Endothelial cell of umbilical vein (primary cell): ENCODE measurements at regions not wholly inside any gene's neighbourhood (a gene's known extent, or its start where the extent isn't known, plus 50 kb on each side); places are given as distances from the start of the nearest gene placed in this dataset.

Source experiments
- BruUV-seq: library from RNA; stranded (reverse); fragments of 400-500 nt; replicated peaks from 2 replicates; lab custom pipeline; 2021; lab: Mats Ljungman, UMichigan
- CTCF ChIA-PET: fragments of 300-600, 350-600 bp; sonication (Branson Sonifier 250); formaldehyde crosslinking; loops from one replicate; lab custom pipeline; 2021; ENCODE audit warnings: antibody characterized with exemption, inconsistent platforms; lab: Charles Lee
- POLR2A ChIA-PET: fragments of 300-600, 350-600 bp; sonication (Branson Sonifier 250); formaldehyde crosslinking; loops from one replicate; lab custom pipeline; 2021; ENCODE audit warnings: antibody characterized with exemption, inconsistent platforms; lab: Charles Lee
- DNase-seq: peaks from one replicate; pipeline ENCODE4 v3.0.0-alpha.2; 2011; ENCODE audit warnings: low read depth, low spot score
- FAIRE-seq: peaks from 2 replicates; lab custom pipeline; 2011; peaks lifted over from hg19 to GRCh38; lab: Jason Lieb, UNC
- H2AFZ ChIP-seq: 2 replicates; pipeline ENCODE4 v1.6.0; 2012; ENCODE audit warnings: low read depth, low read length, control low read depth, inconsistent platforms
- H3K27ac ChIP-seq: 2 replicates; pipeline ENCODE4 v1.5.1; 2011; ENCODE audit warnings: low read depth, mild to moderate bottlenecking, control low read depth, low read length, moderate library complexity; ENCODE audit not compliant: insufficient read depth
- H3K27me3 ChIP-seq, 2 experiments: 2 replicates each; pipeline versions ENCODE4 v1.6.0 to v1.6.1; 2011; ENCODE audit warnings: low read length in 2 of 2, mixed read lengths in 1 of 2; ENCODE audit not compliant: control insufficient read depth in 2 of 2, insufficient read depth in 2 of 2
- H3K36me3 ChIP-seq, 2 experiments: 2 replicates in 1 of 2; 3 replicates in 1 of 2; pipeline ENCODE4 v1.5.1; 2011; ENCODE audit warnings: low read length in 2 of 2, mild to moderate bottlenecking in 1 of 2, moderate library complexity in 1 of 2; ENCODE audit not compliant: control insufficient read depth in 2 of 2, insufficient read depth in 2 of 2; ENCODE audit errors: extremely low read depth in 1 of 2
- H3K4me1 ChIP-seq: 3 replicates; pipeline ENCODE4 v1.5.1; 2011; ENCODE audit warnings: mild to moderate bottlenecking, low read length; ENCODE audit not compliant: control insufficient read depth, insufficient read depth; ENCODE audit errors: extremely low read depth
- H3K4me2 ChIP-seq: 2 replicates; pipeline ENCODE4 v1.6.1; 2011; ENCODE audit warnings: low read length, control low read depth, mixed read lengths; ENCODE audit not compliant: insufficient read depth
- H3K4me3 ChIP-seq, 3 experiments: fragments of 200-600 bp in 1 of 3; sonication (generic), shearing (Covaris generic) in 1 of 3; replicated peaks in 1 of 3; 2 replicates each; pipeline ENCODE4 v1.5.1; 2011 to 2016; ENCODE audit warnings: control low read depth in 3 of 3, low read length in 3 of 3, mild to moderate bottlenecking in 2 of 3, inconsistent platforms in 1 of 3, low read depth in 1 of 3, moderate library complexity in 1 of 3; ENCODE audit not compliant: insufficient read depth in 1 of 3
- H3K79me2 ChIP-seq: 2 replicates; pipeline ENCODE4 v1.6.0; 2012; ENCODE audit warnings: low read length, inconsistent platforms; ENCODE audit not compliant: control insufficient read depth, insufficient read depth
- H3K9ac ChIP-seq: replicated peaks from 2 replicates; pipeline ENCODE3; 2011; ENCODE audit warnings: low read length, control low read depth; ENCODE audit not compliant: insufficient read depth; ENCODE audit errors: extremely low read depth
- H3K9me1 ChIP-seq: replicated peaks from 3 replicates; pipeline ENCODE4 v1.6.0; 2011; ENCODE audit warnings: mild to moderate bottlenecking, low read length; ENCODE audit not compliant: control insufficient read depth, insufficient read depth; ENCODE audit errors: extremely low read depth
- H3K9me3 ChIP-seq: replicated peaks from 2 replicates; pipeline ENCODE4 v1.5.1; 2012; ENCODE audit warnings: low read length, inconsistent platforms; ENCODE audit not compliant: control insufficient read depth, insufficient read depth
- H4K20me1 ChIP-seq: replicated peaks from 2 replicates; pipeline ENCODE3; 2011; ENCODE audit warnings: mild to moderate bottlenecking, low read length; ENCODE audit not compliant: control insufficient read depth, insufficient read depth; ENCODE audit errors: extremely low read depth
- EZH2 ChIP-seq: IDR thresholded peaks from 2 replicates; pipeline ENCODE4 v1.6.1; 2012; ENCODE audit warnings: borderline replicate concordance, low read depth, mild to moderate bottlenecking, moderate library complexity, low read length, inconsistent platforms; ENCODE audit not compliant: severe bottlenecking
- GATA2 ChIP-seq: IDR thresholded peaks from 2 replicates; pipeline ENCODE4 v1.7.0; 2011; ENCODE audit warnings: low read depth, mild to moderate bottlenecking, moderate library complexity, mixed read lengths, low read length; ENCODE audit not compliant: insufficient read length, insufficient read depth
- JUN ChIP-seq: IDR thresholded peaks from 2 replicates; pipeline ENCODE4 v1.6.1; 2011; ENCODE audit warnings: borderline replicate concordance, low read depth; ENCODE audit not compliant: insufficient read length, insufficient read depth
- MYC ChIP-seq: IDR thresholded peaks from one replicate; pipeline ENCODE4 v1.6.1; 2011; ENCODE audit warnings: mild to moderate bottlenecking, low read depth, low read length
- POLR2A ChIP-seq: IDR thresholded peaks from 2 replicates; pipeline ENCODE4 v1.6.1; 2012; ENCODE audit warnings: low read depth, mild to moderate bottlenecking, control low read depth, low read length
- POLR2AphosphoS5 ChIP-seq: IDR thresholded peaks from 2 replicates; pipeline ENCODE4 v1.6.1; 2012; ENCODE audit warnings: low read depth, mild to moderate bottlenecking, control low read depth, low read length, moderate library complexity; ENCODE audit not compliant: insufficient read depth
- dilution Hi-C: fragments of 300-500 bp; cut with MboI; formaldehyde crosslinking; loops from one replicate; pipeline ENCODE4 v1.15.0; 2019; ENCODE audit warnings: low sequenced_read_pairs; ENCODE audit not compliant: extremely low pct_ligation_motif_present
- intact Hi-C: fragments of 100-400 bp; cut with micrococcal nuclease; formaldehyde crosslinking; loops from one replicate; pipeline ENCODE4 v1.10.0; 2022
- TF ChIP-seq, protein P1 (sequence below), 2 donors: IDR thresholded peaks; 1 replicate in 1 of 2; 2 replicates in 1 of 2; pipeline ENCODE4 v1.5.1; 2011; ENCODE audit warnings: low read length in 2 of 2, mild to moderate bottlenecking in 2 of 2, moderate library complexity in 2 of 2, control low read depth in 1 of 2, inconsistent platforms in 1 of 2, low read depth in 1 of 2; ENCODE audit not compliant: insufficient read depth in 1 of 2; ENCODE audit errors: extremely low read depth in 1 of 2
- TF ChIP-seq, protein P2 (sequence below): IDR thresholded peaks from 2 replicates; pipeline ENCODE4 v1.6.1; 2011; ENCODE audit not compliant: insufficient read depth, insufficient read length

DNA sequence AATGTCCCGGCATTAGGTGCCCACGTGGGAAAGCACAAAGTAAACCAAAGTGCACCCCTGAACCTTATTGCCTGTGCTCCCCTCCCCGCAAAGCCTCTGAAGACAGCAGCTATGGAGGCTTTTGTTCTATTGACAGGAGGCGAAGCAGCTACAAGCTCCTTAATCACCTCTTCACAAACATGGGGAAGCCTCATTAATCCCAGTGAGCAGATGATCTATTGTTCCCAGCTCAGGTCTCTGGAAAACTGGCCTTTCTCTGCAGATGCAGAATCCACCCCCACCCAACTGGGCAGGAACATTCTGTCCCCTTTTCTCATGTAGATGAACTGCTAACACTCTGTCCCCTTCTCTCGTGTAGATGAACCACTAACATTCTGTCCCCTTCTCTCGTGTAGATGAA lies 190.5 kb upstream of the CSF3R start:
- BruUV-seq = no TSS peak
- intact Hi-C loops (no loop called here), dilution Hi-C loops (no loop called here)
- no peaks in the 10 kb centered on the region for H3K4me1 ChIP-seq
- DNase-seq = no peak
- TF ChIP-seq MYC = no peak
- TF ChIP-seq JUN = no peak
- TF ChIP-seq EZH2 = no peak
- TF ChIP-seq, protein P1, sequence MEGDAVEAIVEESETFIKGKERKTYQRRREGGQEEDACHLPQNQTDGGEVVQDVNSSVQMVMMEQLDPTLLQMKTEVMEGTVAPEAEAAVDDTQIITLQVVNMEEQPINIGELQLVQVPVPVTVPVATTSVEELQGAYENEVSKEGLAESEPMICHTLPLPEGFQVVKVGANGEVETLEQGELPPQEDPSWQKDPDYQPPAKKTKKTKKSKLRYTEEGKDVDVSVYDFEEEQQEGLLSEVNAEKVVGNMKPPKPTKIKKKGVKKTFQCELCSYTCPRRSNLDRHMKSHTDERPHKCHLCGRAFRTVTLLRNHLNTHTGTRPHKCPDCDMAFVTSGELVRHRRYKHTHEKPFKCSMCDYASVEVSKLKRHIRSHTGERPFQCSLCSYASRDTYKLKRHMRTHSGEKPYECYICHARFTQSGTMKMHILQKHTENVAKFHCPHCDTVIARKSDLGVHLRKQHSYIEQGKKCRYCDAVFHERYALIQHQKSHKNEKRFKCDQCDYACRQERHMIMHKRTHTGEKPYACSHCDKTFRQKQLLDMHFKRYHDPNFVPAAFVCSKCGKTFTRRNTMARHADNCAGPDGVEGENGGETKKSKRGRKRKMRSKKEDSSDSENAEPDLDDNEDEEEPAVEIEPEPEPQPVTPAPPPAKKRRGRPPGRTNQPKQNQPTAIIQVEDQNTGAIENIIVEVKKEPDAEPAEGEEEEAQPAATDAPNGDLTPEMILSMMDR (IDR thresholded peaks at IDR 0.05; ENCODE audit: extremely low read depth in 1 of 2, insufficient read depth in 1 of 2, low read depth in 1 of 2, low read length in 2 of 2) = no peak
- no peak for TF ChIP-seq POLR2A
- TF ChIP-seq, protein P2, sequence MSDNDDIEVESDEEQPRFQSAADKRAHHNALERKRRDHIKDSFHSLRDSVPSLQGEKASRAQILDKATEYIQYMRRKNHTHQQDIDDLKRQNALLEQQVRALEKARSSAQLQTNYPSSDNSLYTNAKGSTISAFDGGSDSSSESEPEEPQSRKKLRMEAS = no peak
- TF ChIP-seq GATA2 = no peak
- no peak for TF ChIP-seq POLR2AphosphoS5
- ChIA-PET CTCF (interaction anchor here (1.3 kb wide), 1 partner anchor 97 kb away, joined by 4 read pairs; no protein-coding TSS in a partner anchor), POLR2A (no interaction called here)
- H3K4me3 ChIP-seq = no peak overlapping the region
- no peaks in the 10 kb centered on the region for H3K9me1 ChIP-seq
- no peak overlapping the region for H3K27ac ChIP-seq
- no peaks in the 10 kb centered on the region for H3K9me3 ChIP-seq
- peaks cover 0 to under 1% of the 10 kb centered on the region in 2 experiments for H3K27me3 ChIP-seq
- FAIRE-seq = no peak
- H4K20me1 ChIP-seq = no peaks in the 10 kb centered on the region
- H3K9ac ChIP-seq = no peak overlapping the region
- no peak overlapping the region for H3K4me2 ChIP-seq
- H2AFZ ChIP-seq = no peak overlapping the region
- H3K36me3 ChIP-seq = no peaks in the 10 kb centered on the region
- H3K79me2 ChIP-seq = no peaks in the 10 kb centered on the region
